Fibroblast of lung (primary cell): ENCODE measurements at regions not wholly inside any gene's neighbourhood (a gene's known extent, or its start where the extent isn't known, plus 50 kb on each side); places are given as distances from the start of the nearest gene placed in this dataset.

Experiments used
- EZH2 ChIP-seq: IDR thresholded peaks from 2 replicates; pipeline ENCODE4 v1.5.1; 2012; ENCODE audit warnings: low read length, control low read depth, mild to moderate bottlenecking; ENCODE audit errors: missing control alignments
- TF ChIP-seq, protein P1 (sequence below), 2 donors: IDR thresholded peaks in 1 of 2; conservative IDR thresholded peaks in 1 of 2; 1 replicate in 1 of 2; 2 replicates in 1 of 2; pipeline ENCODE4 v1.5.1; 2011 to 2012; ENCODE audit warnings: low read length in 2 of 2, control low read depth in 1 of 2, inconsistent platforms in 1 of 2, low read depth in 1 of 2, mild to moderate bottlenecking in 1 of 2

DNA sequence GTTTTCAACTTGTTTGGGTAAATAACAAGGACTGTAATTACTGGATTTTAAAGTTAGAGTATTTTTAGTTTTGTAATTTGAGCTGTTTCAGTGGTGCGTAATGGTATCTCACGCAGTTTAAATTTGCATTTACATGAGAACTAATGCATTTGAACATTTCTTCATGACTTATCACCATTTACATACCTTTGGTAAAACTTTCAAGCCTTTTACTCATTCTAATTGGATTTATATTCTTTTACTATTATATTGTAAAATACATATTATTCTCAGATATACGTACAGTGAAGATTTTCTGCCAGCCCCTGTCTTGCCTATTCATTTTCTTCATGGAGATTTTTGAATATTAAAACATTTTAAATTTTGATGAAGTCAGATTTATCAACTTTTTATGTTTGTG lies 703.8 kb downstream of the MECOM start:
- TF ChIP-seq, protein P1, sequence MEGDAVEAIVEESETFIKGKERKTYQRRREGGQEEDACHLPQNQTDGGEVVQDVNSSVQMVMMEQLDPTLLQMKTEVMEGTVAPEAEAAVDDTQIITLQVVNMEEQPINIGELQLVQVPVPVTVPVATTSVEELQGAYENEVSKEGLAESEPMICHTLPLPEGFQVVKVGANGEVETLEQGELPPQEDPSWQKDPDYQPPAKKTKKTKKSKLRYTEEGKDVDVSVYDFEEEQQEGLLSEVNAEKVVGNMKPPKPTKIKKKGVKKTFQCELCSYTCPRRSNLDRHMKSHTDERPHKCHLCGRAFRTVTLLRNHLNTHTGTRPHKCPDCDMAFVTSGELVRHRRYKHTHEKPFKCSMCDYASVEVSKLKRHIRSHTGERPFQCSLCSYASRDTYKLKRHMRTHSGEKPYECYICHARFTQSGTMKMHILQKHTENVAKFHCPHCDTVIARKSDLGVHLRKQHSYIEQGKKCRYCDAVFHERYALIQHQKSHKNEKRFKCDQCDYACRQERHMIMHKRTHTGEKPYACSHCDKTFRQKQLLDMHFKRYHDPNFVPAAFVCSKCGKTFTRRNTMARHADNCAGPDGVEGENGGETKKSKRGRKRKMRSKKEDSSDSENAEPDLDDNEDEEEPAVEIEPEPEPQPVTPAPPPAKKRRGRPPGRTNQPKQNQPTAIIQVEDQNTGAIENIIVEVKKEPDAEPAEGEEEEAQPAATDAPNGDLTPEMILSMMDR (conservative IDR thresholded peaks at IDR 0.05 in 1 of 2, IDR thresholded peaks at IDR 0.05 in 1 of 2; ENCODE audit: low read depth in 1 of 2, low read length in 2 of 2), result no peak
- no peak for TF ChIP-seq EZH2
